GM19328 (cell line): ENCODE measurements at regions not wholly inside any gene's neighbourhood (a gene's known extent, or its start where the extent isn't known, plus 50 kb on each side); places are given as distances from the start of the nearest gene placed in this dataset.

Experiments
- ATAC-seq: cut with Tn5 transposase; IDR thresholded peaks from one replicate; pipeline ENCODE4 v1.9.1; 2021; ENCODE audit warnings: mild to moderate bottlenecking, moderate library complexity; ENCODE audit not compliant: unreplicated experiment

- no peak for ATAC-seq
Observed at GRCh38 chr3:30113906-30114305, 492.5 kb upstream of the TGFBR2 start.

- no peak for ATAC-seq
Observed at GRCh38 chr3:30114918-30115317, 491.5 kb upstream of the TGFBR2 start.

DNA sequence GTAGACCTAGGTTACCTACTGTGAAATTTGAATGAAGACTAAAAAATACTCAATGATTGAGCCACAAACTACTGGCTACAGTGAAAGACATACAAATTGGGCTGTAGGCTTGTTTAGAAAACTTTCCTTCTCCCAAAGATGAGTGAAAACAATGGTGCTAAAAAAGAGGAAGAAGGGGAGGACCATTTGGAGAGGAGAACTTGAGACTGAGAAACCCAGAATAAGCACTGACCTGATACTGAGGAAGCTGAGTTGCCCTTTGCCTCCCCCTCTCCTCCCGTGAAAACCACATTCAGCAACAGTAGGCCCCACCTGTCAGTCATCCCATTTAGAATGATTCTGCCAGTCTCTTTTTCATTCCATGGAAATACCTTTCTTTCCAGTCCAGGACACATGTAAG is 484.0 kb upstream of the TGFBR2 start:
- no peak for ATAC-seq

DNA sequence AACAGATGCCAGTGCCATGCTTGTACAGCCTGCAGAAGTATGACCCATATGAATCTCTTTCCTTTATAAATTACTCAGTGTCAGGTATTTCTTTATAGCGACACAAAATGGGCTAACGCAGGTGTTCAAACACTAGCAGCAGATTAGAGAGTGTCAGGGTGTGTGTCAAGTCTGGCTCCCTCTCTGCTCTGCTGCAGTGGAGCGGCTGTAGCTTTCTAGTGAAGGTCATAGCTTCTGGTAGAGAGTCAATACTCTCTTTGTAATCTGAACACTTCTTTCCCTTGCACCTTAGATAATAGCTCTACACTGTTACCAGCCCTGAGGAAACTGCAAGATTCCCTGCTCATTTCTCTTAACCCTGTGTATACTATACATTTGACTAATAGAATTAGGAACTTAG is 483.2 kb upstream of the TGFBR2 start:
- ATAC-seq: no peak

DNA sequence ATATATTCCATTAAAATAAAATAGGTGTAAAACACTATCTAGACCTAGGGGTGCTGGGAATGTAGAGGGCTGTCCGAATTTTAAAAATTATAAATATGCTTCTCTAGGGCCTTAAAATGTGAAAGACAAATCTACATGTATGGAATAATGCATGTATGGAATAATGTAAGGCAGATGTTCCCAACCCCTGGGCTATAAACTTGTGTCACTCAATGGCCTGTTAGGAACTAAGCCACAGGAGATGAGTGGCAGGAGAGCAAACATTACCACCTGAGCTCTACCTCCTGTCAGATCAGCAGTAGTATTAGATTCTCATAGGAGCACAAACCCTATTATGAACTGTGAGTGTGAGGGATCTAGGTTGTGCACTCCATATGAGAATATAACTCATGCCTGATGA is 482.6 kb upstream of the TGFBR2 start:
- ATAC-seq: no peak

- no peak for ATAC-seq
Observed at GRCh38 chr3:30124435-30125370, 481.7 kb upstream of the TGFBR2 start.

- ATAC-seq: no peak
Observed at GRCh38 chr3:30129765-30130164, 476.6 kb upstream of the TGFBR2 start.

GRCh38 chr3:30130391-30130790 is 476.0 kb upstream of the TGFBR2 start:
- ATAC-seq: no peak

DNA sequence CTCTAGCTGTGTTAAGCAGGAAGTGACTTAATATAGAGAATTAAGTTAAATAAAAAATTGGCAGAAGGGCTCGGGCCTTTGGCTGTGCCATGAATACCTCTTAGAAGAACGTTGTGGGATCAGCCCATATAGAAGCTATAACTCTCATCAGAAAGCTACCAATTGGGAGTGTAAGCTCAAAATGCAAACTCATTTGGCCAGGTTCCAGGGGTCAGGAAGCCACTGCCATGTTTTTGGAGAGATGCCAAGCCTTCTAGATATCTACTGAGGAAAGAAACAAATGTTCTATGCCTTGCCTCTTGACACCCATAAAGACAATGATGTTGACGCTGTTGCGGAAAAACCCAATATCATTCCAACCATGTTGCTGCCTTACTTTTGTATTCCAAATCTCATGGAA is 475.2 kb upstream of the TGFBR2 start:
- ATAC-seq: no peak

DNA sequence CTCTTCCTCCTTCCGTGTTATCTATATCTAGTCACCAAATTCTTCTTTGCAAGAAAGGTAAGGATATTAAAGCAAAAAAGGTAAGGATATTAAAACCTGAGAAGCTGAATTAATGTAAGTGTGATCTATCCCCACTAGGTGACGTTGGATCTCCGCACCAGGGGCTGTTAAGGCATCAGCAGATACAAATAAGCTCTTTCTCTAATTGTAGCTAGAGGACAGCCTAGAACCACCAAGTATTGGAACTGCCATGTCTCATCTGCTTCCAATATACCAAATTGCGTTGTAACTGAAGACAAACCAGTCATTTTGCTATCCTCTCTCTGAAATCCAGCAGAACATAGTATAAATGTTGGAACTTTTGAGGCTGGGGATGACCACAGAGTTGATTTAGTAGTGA is 471.2 kb upstream of the TGFBR2 start:
- no peak for ATAC-seq

- no peak for ATAC-seq
Observed at GRCh38 chr3:30139283-30139682, 467.1 kb upstream of the TGFBR2 start.

GRCh38 chr3:30140356-30141075 is 465.9 kb upstream of the TGFBR2 start:
- ATAC-seq: no peak

- no peak for ATAC-seq
Observed at GRCh38 chr3:30141178-30141581, 465.2 kb upstream of the TGFBR2 start.

- ATAC-seq: no peak
Observed at GRCh38 chr3:30141927-30142326, 464.5 kb upstream of the TGFBR2 start.

- no peak for ATAC-seq
Observed at GRCh38 chr3:30142946-30143345, 463.5 kb upstream of the TGFBR2 start.

- ATAC-seq: no peak
Observed at GRCh38 chr3:30145281-30145680, 461.1 kb upstream of the TGFBR2 start.

GRCh38 chr3:30146978-30147377 is 459.4 kb upstream of the TGFBR2 start:
- ATAC-seq: no peak

DNA sequence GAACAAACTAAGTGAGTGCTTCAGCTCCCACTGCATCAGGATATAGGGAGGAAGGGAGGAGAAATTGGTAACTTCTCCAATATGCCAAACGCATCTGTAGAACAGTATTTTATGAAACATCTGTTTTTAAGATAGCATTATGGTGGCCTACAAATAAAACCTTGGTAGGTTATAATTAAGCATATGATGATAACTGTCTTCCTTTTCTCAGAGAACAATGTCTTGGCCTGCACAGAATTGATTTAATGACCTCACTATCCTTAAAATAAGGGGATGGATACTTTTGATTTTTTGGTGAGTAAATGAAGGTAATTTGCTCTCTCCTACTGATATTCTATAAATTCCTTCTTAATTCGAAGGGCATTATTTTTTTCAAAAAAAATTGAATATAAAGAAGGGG is 451.5 kb upstream of the TGFBR2 start:
- no peak for ATAC-seq

GRCh38 chr3:30155755-30156154 is 450.6 kb upstream of the TGFBR2 start:
- ATAC-seq: no peak

GRCh38 chr3:30156586-30157498 is 449.6 kb upstream of the TGFBR2 start:
- ATAC-seq: no peak

DNA sequence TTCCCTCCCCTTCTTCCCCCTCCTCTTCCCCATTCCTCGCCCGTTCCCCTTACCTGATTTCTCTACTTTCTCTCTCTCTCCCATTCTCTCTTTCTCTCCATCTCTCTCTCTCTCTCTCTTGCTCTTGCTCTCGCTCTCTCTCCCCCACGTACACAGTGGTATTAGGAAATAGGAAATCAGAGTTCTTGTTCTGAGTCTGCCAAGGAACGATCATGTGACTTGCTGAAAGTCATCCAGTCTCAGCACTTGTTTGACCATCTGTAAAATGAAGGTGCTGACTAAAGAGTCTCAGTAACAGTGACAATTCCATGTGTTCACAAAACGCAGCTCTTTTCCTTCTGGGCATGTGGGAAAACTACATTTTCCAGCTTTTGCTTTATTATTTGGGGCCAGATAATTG is 445.0 kb upstream of the TGFBR2 start:
- no peak for ATAC-seq
